HPDE6-E6E7 (cell line): ENCODE measurements at regions not wholly inside any gene's neighbourhood (a gene's known extent, or its start where the extent isn't known, plus 50 kb on each side); places are given as distances from the start of the nearest gene placed in this dataset.
"Not testable (repeated sequence)": the region's sequence is repeated elsewhere in the genome, so short reads cannot be mapped to it uniquely, and the experiment has no call there.

Experiments
- DNase-seq: peaks from one replicate; pipeline ENCODE4 v3.0.0; 2011; ENCODE audit warnings: missing footprints; ENCODE audit errors: extremely low spot score

GRCh38 chr9:105022545-105022944, 94.6 kb upstream of the ABCA1 start:
- not testable (repeated sequence) for DNase-seq

- DNase-seq: no peak
These were observed 95.8 kb upstream of the ABCA1 start for GRCh38 chr9:105023788-105024187.

DNA sequence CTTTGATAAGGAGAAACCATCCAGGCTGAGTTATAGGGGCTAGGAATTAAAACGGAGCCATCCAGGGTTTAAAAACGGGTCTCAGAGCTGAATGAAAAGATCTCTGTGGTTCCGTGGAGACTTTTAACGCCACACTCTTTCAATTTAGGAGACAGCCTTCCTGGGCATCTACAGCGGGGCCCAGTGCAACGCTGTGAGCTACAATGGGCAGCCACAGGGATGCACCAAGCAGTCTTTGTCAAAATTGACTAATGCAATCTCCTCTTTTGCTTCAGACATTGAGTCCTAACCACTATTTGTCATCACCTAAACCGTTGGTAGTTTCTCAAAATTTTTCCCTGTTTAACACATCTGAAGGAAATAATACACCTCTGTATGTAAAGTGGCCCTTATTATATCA, 96.6 kb upstream of the ABCA1 start:
- DNase-seq: no peak

GRCh38 chr9:105026451-105026850, 98.5 kb upstream of the ABCA1 start:
- DNase-seq: no peak

- no peak for DNase-seq
These were observed 99.1 kb upstream of the ABCA1 start for GRCh38 chr9:105027084-105027483.

DNA sequence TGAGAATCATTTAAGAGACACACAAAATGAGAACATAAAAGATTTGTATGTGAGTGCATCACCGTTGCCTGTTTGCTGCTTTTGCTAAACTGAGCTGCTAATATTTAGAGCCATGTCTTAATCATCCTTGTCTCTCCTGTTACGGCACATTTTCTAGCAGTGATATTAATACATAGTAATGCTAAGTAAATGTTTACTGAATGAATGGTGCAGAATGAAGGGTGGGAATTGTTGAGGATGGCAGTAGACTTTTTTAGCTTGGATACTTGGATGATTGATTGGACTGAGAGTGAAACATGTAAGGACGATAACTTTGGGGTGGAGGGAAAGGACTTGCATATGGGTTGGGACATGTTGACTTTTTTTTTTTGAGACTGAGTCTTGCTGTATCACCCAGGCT, 102.3 kb upstream of the ABCA1 start:
- no peak for DNase-seq

DNA sequence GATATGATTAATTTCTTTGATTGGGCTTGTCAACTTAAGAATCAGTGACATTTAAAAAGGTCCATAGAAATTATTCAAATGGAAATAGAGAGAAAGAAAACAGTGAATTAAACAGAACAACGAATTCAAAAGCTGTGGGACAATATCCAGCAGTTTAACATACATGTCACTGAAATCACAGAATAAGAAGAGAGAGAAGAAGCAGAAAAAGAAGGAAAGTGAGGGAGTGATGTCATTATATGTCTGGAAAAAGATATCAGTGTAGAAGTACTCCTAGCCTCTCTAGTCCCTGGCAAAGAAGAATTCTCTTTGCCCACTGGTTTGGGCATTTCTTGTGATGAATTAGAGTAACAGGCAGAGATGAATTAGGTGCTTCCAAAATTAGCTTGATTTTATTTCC, 109.2 kb upstream of the ABCA1 start:
- DNase-seq: no peak

GRCh38 chr9:105038051-105038450, 110.1 kb upstream of the ABCA1 start:
- no peak for DNase-seq

DNA sequence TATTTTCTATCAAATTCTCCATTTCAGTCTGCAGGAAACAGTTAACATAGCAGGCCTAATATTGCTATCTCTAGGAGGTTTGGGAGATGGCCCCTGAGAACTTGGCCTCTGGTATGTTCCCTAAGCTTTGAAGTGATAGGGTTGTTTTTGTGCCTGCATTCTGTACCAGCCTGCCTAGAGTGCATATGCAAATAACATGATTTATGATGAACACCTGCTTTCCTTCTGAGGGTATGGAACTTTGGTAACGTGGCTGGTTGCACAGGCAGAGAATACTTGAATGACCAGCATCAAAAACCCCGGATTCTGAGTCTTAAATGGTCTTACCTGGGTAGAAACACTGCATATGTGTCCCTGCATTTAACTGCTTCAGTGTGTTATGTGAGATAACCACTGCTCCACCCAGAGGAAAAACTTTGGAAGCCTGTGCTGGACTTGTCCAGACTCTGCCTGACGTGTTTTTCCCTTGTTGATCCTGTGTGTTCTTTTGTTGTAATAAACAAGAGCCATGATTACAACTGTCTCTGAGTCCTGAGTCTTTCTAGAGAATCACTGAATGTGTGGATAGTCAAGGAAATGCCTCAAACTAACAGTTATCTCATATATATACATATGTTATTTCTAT, 111.3 kb upstream of the ABCA1 start:
- no peak for DNase-seq

DNA sequence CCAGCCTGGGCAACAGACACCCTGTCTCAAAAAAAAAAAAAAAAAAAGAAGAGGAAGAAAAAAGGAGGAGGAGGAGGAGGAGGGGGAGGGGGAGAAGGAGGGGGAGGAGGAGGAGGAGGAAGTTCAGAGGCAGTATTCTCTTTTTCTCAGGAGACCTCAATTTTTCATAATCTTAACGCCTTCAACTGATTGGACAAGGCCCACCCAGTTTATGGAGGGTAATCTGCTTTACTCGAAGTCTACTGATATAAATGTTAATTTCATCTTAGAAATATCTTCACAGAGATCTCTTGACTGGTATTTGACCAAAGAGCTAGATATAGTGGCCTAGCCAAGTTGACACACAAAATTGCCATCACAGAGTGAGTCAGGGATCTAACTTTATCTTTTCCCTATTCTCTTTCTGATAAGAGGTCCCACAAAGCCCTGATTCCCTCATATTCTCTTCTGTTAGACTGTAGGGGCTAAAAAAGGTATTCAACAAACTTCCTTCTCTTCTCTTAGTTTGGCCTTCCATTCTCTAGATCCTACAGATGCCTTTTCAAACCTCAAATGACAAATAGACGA, 115.5 kb upstream of the ABCA1 start:
- no peak for DNase-seq

GRCh38 chr9:105044518-105044917, 116.6 kb upstream of the ABCA1 start:
- no peak for DNase-seq

DNA sequence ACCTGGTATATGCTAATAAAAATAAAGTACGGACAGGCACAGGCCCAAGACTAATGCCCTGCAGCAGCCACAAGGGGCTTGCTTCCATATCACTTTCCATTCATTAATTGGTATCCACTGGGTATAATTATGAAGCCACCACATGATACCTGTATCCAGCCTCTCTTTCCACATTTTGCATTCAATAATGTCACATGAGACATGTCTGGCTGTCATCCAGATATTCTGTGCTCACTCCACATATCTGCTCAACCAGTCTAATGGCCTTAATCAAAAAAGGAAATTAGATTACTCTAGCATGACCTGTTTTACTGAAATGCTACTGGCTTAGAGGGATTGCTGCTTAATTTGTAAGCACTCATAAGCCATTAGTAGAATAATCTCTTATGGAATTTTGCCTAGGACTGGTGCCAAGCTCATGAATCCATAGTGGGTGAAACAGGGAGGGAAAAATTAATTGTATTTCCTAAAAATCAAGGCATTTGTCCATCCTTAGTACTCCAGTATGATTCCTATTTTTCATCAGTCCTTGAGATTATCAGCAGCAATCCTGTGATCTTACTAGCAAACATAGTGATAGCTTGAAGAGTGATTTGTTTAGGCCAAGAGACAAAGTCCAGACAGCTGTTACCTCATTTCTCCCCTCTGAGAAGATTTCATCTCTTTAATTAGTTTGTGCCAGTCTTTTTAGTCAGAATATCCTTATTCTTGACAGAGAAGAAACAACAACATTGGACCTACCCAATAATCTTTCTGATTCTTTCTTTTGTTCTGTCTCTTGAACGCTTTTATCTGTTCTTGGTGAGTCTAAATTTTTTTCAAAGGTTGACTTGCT, 119.2 kb upstream of the ABCA1 start:
- no peak for DNase-seq

GRCh38 chr9:105047742-105048041, 119.7 kb upstream of the ABCA1 start:
- DNase-seq: no peak

DNA sequence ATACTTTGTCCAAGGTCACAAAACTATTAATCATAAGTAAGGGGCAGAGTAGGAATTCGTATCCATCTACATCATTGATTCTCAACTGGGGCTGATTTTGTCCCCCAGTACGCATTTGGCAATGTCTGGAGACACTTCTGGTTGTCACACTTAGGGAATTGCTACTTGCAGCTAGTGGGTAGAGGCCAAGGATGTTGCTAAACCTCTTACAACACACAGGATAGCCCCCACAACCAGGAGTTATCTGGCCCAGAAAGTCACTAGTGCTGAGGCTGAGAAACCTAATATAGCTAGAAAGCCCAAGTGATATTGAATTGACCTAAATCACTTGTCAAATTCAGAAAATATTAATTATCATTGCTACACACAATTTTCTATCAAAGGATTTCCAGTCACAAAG, 120.4 kb upstream of the ABCA1 start:
- DNase-seq: no peak

DNA sequence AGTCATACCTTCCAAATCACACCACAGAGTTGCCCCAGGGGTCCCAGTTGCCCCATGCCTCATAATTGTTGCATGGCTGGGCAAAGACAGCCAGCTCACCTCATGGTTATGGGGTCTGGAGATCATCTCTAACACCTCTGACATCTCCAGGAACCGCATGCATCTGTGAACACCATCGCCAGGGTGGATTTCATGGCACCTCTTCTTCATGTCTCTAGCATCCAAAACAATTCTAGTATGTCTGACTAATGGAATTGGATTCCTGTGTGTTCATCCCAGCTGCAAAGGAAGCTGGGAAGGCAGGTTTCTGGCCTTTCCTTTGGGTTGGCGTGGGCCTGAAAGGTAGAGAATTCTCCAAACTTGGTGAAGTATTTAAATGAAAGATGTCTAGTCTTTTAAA, 122.3 kb upstream of the ABCA1 start:
- DNase-seq: no peak

- DNase-seq: no peak
These were observed 123.9 kb upstream of the ABCA1 start for GRCh38 chr9:105051897-105052296.

GRCh38 chr9:105052346-105052745, 124.4 kb upstream of the ABCA1 start:
- no peak for DNase-seq

GRCh38 chr9:105053209-105053652, 125.3 kb upstream of the ABCA1 start:
- peak; percentile 85 for DNase-seq

DNA sequence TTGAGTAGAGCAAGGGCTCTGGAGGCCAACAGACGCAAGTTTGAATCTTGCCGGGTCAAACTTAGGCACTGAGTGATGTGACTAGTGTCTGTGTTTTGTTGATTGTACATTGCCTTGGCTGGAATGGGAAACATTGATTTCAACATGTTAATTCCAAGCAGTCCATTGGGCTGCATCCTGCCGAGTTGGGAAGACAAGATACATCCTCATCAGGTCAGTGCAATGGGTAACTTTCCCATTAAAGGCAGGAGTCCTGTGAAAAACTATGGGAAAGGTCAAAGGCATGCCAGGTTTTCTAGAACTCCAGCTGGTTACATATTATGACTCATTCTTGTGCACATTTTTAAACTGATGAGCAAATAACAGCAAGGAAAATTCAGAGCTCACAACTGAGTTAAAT, 126.5 kb upstream of the ABCA1 start:
- DNase-seq: peak; percentile 36

- no peak for DNase-seq
These were observed 128.0 kb upstream of the ABCA1 start for GRCh38 chr9:105055917-105056316.

GRCh38 chr9:105057551-105057950, 129.6 kb upstream of the ABCA1 start:
- no peak for DNase-seq

DNA sequence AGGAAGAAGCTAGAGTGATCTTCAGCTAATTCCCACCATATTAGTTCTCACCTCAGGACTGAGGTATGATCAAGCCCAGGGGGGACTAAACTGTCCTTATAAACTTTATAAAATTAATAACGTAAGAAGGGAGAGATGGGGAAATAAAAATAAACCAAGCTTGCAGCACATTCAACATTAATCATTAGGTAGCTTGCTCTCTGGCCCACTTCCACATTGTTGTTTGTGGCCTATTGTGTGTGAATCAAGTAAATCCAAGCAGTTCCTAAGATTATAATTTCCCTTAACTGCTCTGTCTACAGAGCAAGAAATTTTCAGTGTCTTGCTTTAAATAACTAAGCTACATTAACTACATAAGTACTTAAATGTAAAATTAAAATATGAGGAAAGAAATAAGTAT, 131.3 kb upstream of the ABCA1 start:
- no peak for DNase-seq

DNA sequence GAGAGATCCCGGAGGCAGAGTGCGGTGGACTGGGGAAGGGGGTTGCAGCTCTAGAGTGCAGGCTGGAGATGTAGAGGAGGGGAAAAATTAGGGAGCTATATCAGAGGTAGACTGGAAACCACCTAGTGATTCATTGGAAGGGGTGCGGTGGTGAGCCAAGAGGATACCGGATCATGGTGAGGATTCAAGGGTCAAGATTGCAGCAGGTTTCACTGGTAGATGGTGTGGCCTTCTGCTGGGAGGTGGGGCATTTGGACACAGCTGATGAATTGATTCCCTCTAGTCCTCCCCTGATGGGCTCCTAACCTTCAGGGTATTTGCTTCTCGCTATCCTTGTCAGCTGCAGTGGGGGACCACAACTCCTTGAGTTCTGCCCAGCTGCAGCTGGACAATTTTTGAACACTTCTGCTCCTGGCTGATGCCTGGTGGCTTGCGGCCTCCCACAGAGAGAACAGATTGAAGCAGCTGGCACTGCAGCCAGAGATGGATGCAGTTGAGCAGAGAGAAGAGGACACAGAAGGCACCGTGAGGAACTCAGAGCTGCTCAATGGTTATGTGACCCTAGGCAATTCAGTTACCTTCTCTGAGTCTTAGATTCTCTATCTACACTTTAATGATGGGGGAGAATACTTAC, 134.4 kb upstream of the ABCA1 start:
- no peak for DNase-seq
